NB4 (cell line): ENCODE measurements at regions not wholly inside any gene's neighbourhood (a gene's known extent, or its start where the extent isn't known, plus 50 kb on each side); places are given as distances from the start of the nearest gene placed in this dataset.
A peak's percentile ranks its signal among the peaks of the same experiment; 100 is the strongest.

Experiments
- DNase-seq: peaks from one replicate; pipeline ENCODE4 v3.0.0; 2010; ENCODE audit warnings: low read depth
- H3K4me3 ChIP-seq: one replicate; pipeline ENCODE4 v1.5.1; 2011; ENCODE audit warnings: mild to moderate bottlenecking, low read depth, low read length, moderate library complexity
- CTCF ChIP-seq: IDR thresholded peaks from one replicate; pipeline ENCODE4 v1.5.1; 2012; ENCODE audit warnings: low read depth, low read length
- MAX ChIP-seq: IDR thresholded peaks from 2 replicates; pipeline ENCODE4 v1.6.1; 2011; ENCODE audit warnings: low read depth, low read length
- MYC ChIP-seq: IDR thresholded peaks from 2 replicates; pipeline ENCODE4 v1.6.1; 2011; ENCODE audit warnings: low read depth, low read length
- POLR2A ChIP-seq: IDR thresholded peaks from 2 replicates; pipeline ENCODE4 v1.6.1; 2011; ENCODE audit warnings: mild to moderate bottlenecking; ENCODE audit not compliant: insufficient read length; ENCODE audit errors: extremely low read depth

- TF ChIP-seq CTCF (no peak), MYC (no peak), POLR2A (no peak), MAX (no peak)
- no peak for DNase-seq
- H3K4me3 ChIP-seq, result no peak overlapping the region
Observed at GRCh38 chr7:130877236-130877990, 143.4 kb upstream of the KLF14 start.

DNA sequence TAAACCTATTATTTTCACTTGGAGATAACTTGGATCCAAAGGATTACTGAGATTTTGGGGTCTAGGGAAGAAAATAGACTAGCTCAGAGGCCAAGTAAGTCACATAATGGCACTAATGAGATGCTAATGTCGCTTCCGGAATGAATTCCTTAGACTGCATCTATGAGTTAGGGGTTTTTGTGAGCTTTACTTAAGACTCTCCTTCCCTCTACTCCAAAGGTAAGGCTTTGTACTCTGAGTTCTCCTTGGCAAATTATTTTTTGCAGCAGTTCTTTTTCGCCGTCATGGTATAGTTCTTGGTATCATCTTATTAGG is 143.9 kb upstream of the KLF14 start:
- H3K4me3 ChIP-seq, result no peak overlapping the region
- DNase-seq, result no peak
- TF ChIP-seq MYC (no peak), MAX (no peak), CTCF (no peak)

DNA sequence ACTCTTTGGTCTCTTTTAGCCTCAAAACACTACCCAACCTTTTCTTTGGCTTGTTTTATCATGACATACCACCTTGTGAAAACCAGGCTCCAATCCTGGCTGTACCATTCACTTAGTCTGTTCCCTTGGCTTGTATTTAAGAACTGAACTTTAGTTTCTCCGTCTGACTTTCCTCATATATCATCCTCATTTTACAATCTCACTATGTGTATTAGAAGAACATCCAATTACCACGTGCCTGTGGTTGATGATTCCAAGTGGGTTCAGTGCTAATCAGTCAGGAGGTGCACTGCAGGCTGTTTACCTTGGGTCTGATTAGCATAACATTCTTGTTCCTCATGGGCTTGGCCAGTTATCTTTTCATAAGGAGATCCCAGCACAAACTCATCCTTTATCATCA is 144.8 kb upstream of the KLF14 start:
- no peak for DNase-seq
- H3K4me3 ChIP-seq, result no peak overlapping the region
- no peak for TF ChIP-seq POLR2A
- TF ChIP-seq CTCF, result no peak
- TF ChIP-seq MYC, result no peak
- no peak for TF ChIP-seq MAX

DNA sequence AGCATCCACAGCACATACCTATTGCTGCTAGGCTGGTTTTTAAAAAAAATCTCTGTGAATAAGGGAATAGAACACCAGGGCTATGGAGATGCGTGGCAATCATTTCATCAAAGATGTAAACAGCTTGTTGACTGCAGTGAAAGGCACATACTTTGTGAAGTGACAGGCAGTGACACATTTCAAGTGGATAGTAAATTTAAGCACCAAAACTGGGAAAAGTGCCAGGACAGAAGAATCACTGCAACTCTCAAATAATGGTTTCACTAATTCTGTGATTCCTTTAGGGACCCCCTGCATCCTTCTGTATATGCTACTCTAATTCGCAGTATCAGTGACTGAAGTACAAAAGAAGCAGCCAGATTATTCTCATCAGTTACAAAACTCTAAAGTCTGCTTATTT is 145.2 kb upstream of the KLF14 start:
- H3K4me3 ChIP-seq, result no peak overlapping the region

DNA sequence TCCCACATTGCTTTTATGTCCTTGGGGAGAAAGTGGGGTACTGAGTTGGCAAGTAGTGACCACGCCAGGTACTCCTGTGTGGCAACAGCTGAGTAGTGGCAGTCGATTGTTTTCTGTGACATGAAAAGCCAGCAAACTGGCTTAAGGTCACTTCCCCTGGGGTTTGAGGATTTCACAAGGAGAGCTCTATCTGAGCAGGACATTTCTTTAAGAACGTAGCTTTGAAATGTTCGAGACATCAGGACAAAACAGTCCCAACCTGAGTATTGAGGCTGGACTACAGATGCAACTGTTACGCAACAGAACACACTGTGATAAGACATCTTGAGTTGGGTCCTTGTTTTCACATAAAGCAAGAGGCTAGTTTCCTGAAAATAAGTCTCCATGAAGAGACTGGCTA is 146.7 kb upstream of the KLF14 start:
- DNase-seq, result peak; percentile 50
- TF ChIP-seq CTCF (no peak), MYC (no peak), MAX (no peak), POLR2A (no peak)
- no peak overlapping the region for H3K4me3 ChIP-seq

More for the DNA sequence above, 145.2 kb upstream of the KLF14 start:
- TF ChIP-seq MYC (no peak), MAX (no peak), POLR2A (no peak), CTCF (no peak)
- DNase-seq, result no peak
